ENCODE measurements at regions not wholly inside any gene's neighbourhood (a gene's known extent, or its start where the extent isn't known, plus 50 kb on each side); places are given as distances from the start of the nearest gene placed in this dataset.

DNA sequence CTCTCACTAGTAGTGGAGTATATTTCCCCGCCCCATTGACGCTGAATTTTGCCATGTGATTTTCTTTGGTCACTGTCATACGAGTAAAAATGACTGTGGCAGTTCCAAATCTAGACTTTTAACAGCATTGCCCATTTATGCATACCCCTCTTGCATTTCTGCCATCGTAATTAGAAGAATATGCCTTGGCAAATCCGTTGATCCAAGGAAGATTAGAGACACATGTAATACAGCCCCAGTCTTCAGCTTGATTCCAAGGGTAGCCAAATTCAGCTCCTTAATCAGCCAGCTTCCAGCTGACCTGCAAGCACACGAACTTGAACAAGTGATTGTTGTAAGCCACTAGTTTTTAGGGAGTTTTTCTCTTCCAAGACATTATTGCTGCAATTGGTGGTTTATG is 290.3 kb upstream of the ADAMTS5 start:
- no peak for DNase-seq (ENCODE audit: low read depth)

GRCh38 chr21:27251752-27252151 is 284.9 kb upstream of the ADAMTS5 start:
- no peak for DNase-seq (ENCODE audit: low read depth)

GRCh38 chr21:27250366-27250765 is 283.5 kb upstream of the ADAMTS5 start:
- DNase-seq (ENCODE audit: low read depth): no peak

DNA sequence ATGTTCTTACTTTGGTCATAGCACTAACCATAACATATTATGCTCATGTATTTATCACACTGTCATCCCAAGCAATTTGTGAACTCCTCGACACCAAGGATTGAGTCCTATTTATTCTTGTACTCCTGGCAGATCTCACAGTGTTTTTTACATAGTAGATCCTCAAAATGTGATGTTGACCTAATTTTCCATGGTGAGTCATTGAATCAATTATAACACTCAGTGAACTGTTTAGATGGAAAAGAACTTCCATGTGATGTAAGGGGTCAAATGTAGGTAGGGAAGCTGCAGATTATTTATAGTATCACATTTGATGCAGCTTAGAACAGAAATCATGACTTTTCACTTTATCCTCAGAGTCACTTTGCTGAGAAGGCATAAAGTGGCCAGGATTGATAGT is 281.9 kb upstream of the ADAMTS5 start:
- no peak for DNase-seq (ENCODE audit: low read depth)

DNA sequence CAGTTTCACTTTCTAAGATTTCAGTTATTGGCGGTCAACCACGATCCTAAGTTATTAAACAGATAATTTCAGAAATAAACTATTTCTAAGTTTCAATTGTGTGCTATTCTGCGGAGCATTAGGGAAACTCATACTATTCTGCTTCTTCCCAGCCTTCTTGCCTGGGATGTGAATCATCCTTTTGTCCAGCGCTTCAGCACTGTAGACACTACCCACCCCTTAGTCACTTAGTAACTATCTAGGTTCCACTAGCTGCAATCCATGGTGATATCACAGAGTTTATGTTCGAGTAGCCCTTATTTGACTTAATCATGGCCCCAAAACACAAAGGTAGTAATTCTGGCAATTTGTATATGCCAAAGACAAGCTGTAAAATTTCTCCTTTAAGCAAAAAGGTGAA is 279.9 kb upstream of the ADAMTS5 start:
- DNase-seq (ENCODE audit: low read depth): no peak

DNA sequence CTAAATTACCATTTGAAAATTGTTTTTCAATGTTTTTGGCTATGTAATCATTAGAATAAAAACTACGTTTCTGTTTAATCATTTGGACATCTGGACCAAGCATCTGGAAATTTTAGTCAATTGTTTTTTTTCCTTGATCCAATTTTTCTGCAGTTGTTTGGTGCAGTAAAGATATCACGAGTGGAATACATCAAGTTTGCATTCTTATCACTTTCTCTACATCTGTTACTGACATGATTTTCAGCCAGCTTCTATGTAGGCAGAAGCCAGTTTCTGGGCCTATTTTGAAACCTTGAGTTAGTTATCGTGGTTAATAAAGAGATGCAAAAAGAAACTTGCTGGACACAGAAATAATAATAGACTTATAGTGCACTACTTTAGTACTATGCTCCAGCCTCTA is 277.9 kb upstream of the ADAMTS5 start:
- no peak for DNase-seq (ENCODE audit: low read depth)

- DNase-seq (ENCODE audit: low read depth): no peak
Measured at GRCh38 chr21:27244352-27244751, 277.5 kb upstream of the ADAMTS5 start.

- no peak for DNase-seq (ENCODE audit: low read depth)
Measured at GRCh38 chr21:27240839-27241238, 274.0 kb upstream of the ADAMTS5 start.

GRCh38 chr21:27233514-27234115 is 266.7 kb upstream of the ADAMTS5 start:
- no peak for DNase-seq (ENCODE audit: low read depth)

DNA sequence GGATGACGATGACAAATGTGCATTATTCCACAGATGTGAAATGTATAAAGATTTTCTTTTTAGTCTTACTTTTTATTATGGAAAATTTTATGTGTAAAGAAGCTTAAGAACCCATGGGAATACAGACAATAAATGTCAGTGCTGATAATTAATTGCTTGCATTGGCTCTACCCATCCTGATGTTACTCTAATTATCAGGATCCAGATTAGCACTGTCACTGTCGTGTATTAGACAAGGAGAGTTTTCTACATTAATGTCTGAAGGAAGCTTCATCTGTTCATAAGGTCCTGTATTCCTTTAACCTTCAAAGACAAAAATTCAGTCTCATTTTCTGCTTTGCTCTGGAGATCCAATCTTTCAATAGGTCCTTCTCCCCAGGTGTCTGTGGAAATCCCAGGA is 259.1 kb upstream of the ADAMTS5 start:
- DNase-seq (ENCODE audit: low read depth): no peak

DNA sequence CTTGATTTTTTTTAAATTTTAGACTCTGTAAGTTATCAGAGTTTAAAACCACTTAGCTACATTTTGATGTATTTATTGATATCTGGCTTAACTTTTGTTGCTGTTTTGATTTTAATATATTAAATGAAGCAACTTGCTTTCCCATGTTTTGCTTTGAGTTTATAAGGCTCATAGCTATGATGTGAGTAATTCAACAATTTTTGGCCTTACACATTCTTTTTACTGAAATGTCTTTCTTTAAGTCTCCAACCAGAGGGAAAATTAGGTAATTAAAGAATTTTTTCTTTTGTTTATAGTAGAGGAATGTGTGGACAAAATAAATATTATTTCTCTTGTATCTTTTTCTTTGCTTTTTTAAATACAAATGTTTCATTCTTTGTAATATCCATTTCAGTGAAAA is 258.3 kb upstream of the ADAMTS5 start:
- no peak for DNase-seq (ENCODE audit: low read depth)

GRCh38 chr21:27224169-27224568 is 257.3 kb upstream of the ADAMTS5 start:
- no peak for DNase-seq (ENCODE audit: low read depth)

DNA sequence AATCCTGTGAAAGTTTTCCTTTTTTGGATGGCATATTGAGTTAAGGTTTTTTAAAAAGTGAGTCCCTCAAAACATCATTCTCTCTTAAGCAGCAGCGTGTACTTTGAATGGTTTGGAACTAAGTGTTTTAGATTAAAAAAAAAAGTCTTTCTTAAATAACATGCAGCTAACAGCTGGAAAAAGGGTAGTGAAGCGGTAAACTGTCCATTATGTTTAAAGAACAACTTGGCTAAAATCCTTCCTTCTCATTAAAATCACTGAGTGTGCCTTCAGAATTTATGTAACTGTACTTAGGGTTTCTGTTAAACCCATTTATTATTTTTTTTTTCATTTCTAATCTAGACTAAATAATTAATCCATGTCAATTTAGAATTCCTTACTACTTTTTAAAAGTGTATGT is 254.2 kb upstream of the ADAMTS5 start:
- no peak for DNase-seq (ENCODE audit: low read depth)

- DNase-seq (ENCODE audit: low read depth): no peak
Measured at GRCh38 chr21:27220416-27220815, 253.5 kb upstream of the ADAMTS5 start.

DNA sequence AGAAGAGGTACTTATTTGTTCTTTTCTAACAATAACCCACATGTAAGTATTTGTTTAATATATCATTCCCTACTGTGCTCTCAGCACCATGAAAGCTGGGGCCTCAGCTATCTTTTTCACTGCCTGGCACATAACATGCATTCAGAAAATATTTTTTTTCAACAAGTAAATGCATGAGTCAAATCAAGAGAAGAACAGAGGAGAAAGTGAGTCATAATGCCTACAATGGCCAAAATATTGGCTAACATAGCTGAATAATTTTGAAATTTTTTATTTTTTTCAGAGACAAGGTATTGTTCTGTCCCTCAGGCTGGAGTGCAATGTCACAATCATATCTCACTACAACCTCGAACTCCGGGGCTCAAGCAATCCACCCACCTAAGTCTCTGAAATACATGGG is 252.2 kb upstream of the ADAMTS5 start:
- no peak for DNase-seq (ENCODE audit: low read depth)

DNA sequence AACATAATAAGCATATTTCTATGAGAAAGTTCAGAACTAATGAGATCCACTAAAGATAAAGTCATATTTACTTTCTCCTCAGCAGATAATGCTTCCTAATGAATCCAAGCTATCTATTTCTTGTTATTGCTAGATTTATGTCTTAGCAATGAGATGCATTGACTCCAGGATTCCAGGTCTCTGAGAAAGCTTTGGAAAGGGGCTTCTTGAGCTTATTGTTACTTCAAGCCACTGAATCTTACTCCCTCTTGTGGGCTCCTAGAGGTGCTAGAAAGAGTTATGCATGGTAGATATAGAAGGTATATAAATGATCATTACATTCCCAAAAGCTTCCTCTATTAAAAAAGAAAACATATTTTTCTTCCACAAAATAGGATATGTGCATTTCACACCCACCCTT is 246.4 kb upstream of the ADAMTS5 start:
- DNase-seq (ENCODE audit: low read depth): no peak

- no peak for DNase-seq (ENCODE audit: low read depth)
Measured at GRCh38 chr21:27212441-27212840, 245.6 kb upstream of the ADAMTS5 start.

DNA sequence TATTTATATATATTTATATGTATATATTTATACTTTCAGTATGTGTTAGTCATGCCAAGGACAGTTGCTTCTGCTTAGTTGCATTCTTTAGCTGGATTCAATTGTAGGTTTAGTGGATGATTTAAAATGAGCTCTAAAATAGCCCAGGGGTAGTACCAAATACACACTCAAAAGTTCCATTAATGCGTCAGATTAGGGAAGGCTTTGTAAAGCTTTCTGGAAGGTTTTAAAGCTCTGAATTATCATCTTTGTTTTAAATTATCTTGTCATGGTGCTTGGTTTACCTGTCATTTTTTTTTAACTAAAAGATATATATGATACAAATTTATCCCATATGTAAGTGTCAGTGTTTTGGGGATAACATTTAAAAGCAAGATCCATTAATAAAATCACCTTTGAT is 242.7 kb upstream of the ADAMTS5 start:
- DNase-seq (ENCODE audit: low read depth): no peak

GRCh38 chr21:27206368-27206982 is 239.6 kb upstream of the ADAMTS5 start:
- no peak for DNase-seq (ENCODE audit: low read depth)

GRCh38 chr21:27202301-27202700 is 235.4 kb upstream of the ADAMTS5 start:
- no peak for DNase-seq (ENCODE audit: low read depth)

DNA sequence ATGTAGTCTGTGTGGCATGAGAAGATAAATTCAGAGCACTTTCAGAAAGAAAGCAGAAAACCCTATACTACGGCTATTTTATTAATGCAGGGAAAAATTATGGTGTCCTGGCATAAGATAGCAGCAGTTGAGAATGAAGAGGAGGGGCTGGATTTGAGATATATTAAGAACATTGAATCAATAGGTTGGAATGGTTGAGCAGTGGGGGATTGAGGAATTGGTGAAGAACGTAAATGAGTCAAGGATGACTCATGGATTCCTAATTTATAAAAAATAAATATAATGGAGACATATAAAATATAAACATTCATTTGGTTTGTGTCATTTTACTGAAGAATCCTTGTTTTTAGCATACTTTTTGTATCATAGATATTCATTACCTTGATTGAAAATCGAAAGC is 234.3 kb upstream of the ADAMTS5 start:
- no peak for DNase-seq (ENCODE audit: low read depth)

DNA sequence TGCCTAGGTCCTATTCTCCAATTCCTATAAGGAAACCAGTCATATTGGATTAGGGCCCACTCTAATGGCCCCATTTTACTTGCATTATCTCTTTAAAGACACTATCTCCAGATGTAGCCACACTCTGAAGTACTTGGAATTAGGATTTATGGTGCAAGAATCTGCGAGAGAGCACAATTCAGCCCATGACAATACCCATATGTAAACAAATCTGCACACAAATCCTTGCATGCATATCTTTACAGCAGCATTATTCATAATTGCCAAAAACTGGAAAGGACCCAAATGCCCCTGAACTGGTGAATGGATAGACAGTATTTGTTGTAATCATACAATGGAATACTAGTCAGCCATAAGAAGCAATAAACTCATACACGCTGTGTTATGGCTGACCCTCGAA is 229.8 kb upstream of the ADAMTS5 start:
- DNase-seq (ENCODE audit: low read depth): no peak

GRCh38 chr21:27192281-27192949 is 225.5 kb upstream of the ADAMTS5 start:
- no peak for DNase-seq (ENCODE audit: low read depth)

GRCh38 chr21:27190601-27191000 is 223.7 kb upstream of the ADAMTS5 start:
- DNase-seq (ENCODE audit: low read depth): no peak

Measured in activated T-helper 9 cell treated with anti-CD3 and anti-CD28 coated beads, Interleukin-2, amount 50 U/mL, for 16 hours (primary cell).